DND-41 (cell line): ENCODE measurements at regions not wholly inside any gene's neighbourhood (a gene's known extent, or its start where the extent isn't known, plus 50 kb on each side); places are given as distances from the start of the nearest gene placed in this dataset.

Experiments
- CTCF ChIP-seq: IDR thresholded peaks from 2 replicates; pipeline ENCODE4 v1.5.1; 2012; ENCODE audit warnings: borderline replicate concordance, low read length, moderate library complexity, mild to moderate bottlenecking; ENCODE audit not compliant: poor library complexity, severe bottlenecking; ENCODE audit errors: extremely low read depth
- EZH2 ChIP-seq: IDR thresholded peaks from 3 replicates; pipeline ENCODE4 v1.6.1; 2012; ENCODE audit warnings: borderline replicate concordance, low read depth, mild to moderate bottlenecking, moderate library complexity, low read length, inconsistent platforms; ENCODE audit not compliant: severe bottlenecking

- no peak for TF ChIP-seq CTCF
- TF ChIP-seq EZH2, result no peak
These were observed 55.9 kb upstream of the CREB1 start for GRCh38 chr2:207473931-207474235.
